ENCODE measurements at regions not wholly inside any gene's neighbourhood (a gene's known extent, or its start where the extent isn't known, plus 50 kb on each side); places are given as distances from the start of the nearest gene placed in this dataset.

GRCh38 chr3:44011680-44012079 is 230.0 kb upstream of the TOPAZ1 start:
- H3K9me3 ChIP-seq, result no peaks in the 10 kb centered on the region
- intact Hi-C loops (cut with DNase I, micrococcal nuclease), result no loop called here
- DNase-seq (no peak), ATAC-seq (no peak)
- no peak for TF ChIP-seq CTCF (IDR thresholded peaks at IDR 0.05)
- no peaks in the 10 kb centered on the region for H3K36me3 ChIP-seq (ENCODE audit: low read depth)
- no peaks in the 10 kb centered on the region for H3K4me1 ChIP-seq (ENCODE audit: low read depth)
- H3K4me3 ChIP-seq, result no peak overlapping the region

- ATAC-seq (no peak), DNase-seq (no peak)
- Histone ChIP-seq H3K36me3 (ENCODE audit: low read depth) (no peaks in the 10 kb centered on the region), H3K4me1 (ENCODE audit: low read depth) (no peaks in the 10 kb centered on the region), H3K4me3 (no peak overlapping the region), H3K9me3 (no peaks in the 10 kb centered on the region)
- intact Hi-C loops (cut with DNase I, micrococcal nuclease), result no loop called here
- TF ChIP-seq CTCF (IDR thresholded peaks at IDR 0.05), result no peak
These were observed 229.4 kb upstream of the TOPAZ1 start for GRCh38 chr3:44012160-44012899.

DNA sequence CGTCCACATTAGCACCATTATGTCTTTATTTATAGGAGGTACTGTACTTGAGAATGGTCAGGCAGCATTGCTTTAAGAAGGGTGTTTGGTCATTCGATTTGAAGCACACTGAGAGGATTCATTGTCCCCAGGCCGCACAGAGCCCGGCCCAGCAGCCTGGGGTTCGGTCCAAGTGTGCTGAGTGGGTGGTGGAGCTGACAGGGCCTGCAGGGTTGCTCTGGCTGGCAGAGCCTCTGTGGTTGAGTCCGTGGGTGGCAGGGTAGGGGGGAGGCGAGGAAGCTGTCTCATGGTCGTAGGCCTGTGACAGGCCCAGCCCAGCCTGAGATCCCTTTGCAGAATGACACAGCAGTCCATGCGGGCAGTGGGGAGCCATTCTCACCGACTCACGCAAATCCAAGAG is 227.7 kb upstream of the TOPAZ1 start:
- Histone ChIP-seq H3K4me3 (no peak overlapping the region), H3K4me1 (ENCODE audit: low read depth) (no peaks in the 10 kb centered on the region), H3K9me3 (no peaks in the 10 kb centered on the region), H3K36me3 (ENCODE audit: low read depth) (no peaks in the 10 kb centered on the region)
- no peak for TF ChIP-seq CTCF (IDR thresholded peaks at IDR 0.05)
- intact Hi-C loops (cut with DNase I, micrococcal nuclease), result no loop called here
- ATAC-seq (no peak), DNase-seq (no peak)

DNA sequence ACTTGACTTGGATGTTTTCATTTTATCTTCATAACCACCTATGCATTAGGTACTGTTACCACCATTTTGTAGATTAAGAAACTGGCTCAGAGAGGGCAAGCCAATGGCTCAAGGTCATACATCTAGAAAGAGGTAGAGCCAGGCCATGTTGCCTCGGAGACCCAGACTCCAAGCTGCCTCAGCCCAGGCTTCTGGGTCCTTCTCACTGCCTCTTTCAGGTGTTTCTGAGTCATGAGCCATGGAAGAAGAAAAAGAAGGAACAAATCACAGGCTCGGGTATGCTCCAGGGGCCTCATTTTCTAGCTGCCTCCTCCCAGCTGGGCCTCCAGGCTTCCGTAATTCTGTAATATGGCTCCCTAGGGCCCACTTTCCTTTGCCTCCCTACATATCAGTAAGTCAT is 226.5 kb upstream of the TOPAZ1 start:
- Histone ChIP-seq H3K9me3 (no peaks in the 10 kb centered on the region), H3K36me3 (ENCODE audit: low read depth) (no peaks in the 10 kb centered on the region), H3K4me1 (ENCODE audit: low read depth) (no peaks in the 10 kb centered on the region), H3K4me3 (no peak overlapping the region)
- intact Hi-C loops (cut with DNase I, micrococcal nuclease), result no loop called here
- no peak for TF ChIP-seq CTCF (IDR thresholded peaks at IDR 0.05)
- ATAC-seq (no peak), DNase-seq (no peak)

- no peaks in the 10 kb centered on the region for H3K4me1 ChIP-seq (ENCODE audit: low read depth)
- intact Hi-C loops (cut with DNase I, micrococcal nuclease), result no loop called here
- no peak for TF ChIP-seq CTCF (IDR thresholded peaks at IDR 0.05)
- no peak overlapping the region for H3K4me3 ChIP-seq
- H3K9me3 ChIP-seq, result no peaks in the 10 kb centered on the region
- DNase-seq, result no peak
- no peak for ATAC-seq
- H3K36me3 ChIP-seq (ENCODE audit: low read depth), result no peaks in the 10 kb centered on the region
These were observed 224.9 kb upstream of the TOPAZ1 start for GRCh38 chr3:44016818-44017217.

DNA sequence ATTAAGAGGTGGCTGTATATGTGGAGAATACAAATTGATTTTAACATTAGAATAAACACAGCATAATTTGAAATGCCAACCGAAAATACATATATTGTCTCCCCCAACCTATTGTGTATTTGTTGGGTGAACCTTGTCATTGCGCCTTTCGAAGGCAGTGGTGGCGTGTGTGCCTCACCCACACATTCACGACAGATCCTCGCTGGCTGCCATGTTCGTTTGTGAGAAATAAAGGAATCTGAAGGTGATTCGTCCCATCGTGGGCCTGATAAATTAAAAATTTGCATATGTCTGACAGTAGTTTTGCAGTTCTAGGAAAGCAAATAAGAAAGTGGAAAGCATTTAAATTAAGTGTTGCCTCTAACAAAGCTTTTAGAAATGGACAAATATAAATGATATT is 222.8 kb upstream of the TOPAZ1 start:
- no peak for TF ChIP-seq CTCF (IDR thresholded peaks at IDR 0.05)
- Histone ChIP-seq H3K36me3 (ENCODE audit: low read depth) (no peaks in the 10 kb centered on the region), H3K4me3 (no peak overlapping the region), H3K9me3 (no peaks in the 10 kb centered on the region), H3K4me1 (ENCODE audit: low read depth) (no peaks in the 10 kb centered on the region)
- intact Hi-C loops (cut with DNase I, micrococcal nuclease), result no loop called here
- DNase-seq, result no peak
- no peak for ATAC-seq
